Endothelial cell of umbilical vein (primary cell): ENCODE measurements at regions not wholly inside any gene's neighbourhood (a gene's known extent, or its start where the extent isn't known, plus 50 kb on each side); places are given as distances from the start of the nearest gene placed in this dataset.

ENCODE experiments used
- BruUV-seq: library from RNA; stranded (reverse); fragments of 400-500 nt; replicated peaks from 2 replicates; lab custom pipeline; 2021; lab: Mats Ljungman, UMichigan
- CTCF ChIA-PET: fragments of 300-600, 350-600 bp; sonication (Branson Sonifier 250); formaldehyde crosslinking; loops from one replicate; lab custom pipeline; 2021; ENCODE audit warnings: antibody characterized with exemption, inconsistent platforms; lab: Charles Lee
- POLR2A ChIA-PET: fragments of 300-600, 350-600 bp; sonication (Branson Sonifier 250); formaldehyde crosslinking; loops from one replicate; lab custom pipeline; 2021; ENCODE audit warnings: antibody characterized with exemption, inconsistent platforms; lab: Charles Lee
- DNase-seq: peaks from one replicate; pipeline ENCODE4 v3.0.0-alpha.2; 2011; ENCODE audit warnings: low read depth, low spot score
- FAIRE-seq: peaks from 2 replicates; lab custom pipeline; 2011; peaks lifted over from hg19 to GRCh38; lab: Jason Lieb, UNC
- H2AFZ ChIP-seq: 2 replicates; pipeline ENCODE4 v1.6.0; 2012; ENCODE audit warnings: low read depth, low read length, control low read depth, inconsistent platforms
- H3K27ac ChIP-seq: 2 replicates; pipeline ENCODE4 v1.5.1; 2011; ENCODE audit warnings: low read depth, mild to moderate bottlenecking, control low read depth, low read length, moderate library complexity; ENCODE audit not compliant: insufficient read depth
- H3K27me3 ChIP-seq, 2 experiments: 2 replicates each; pipeline versions ENCODE4 v1.6.0 to v1.6.1; 2011; ENCODE audit warnings: low read length in 2 of 2, mixed read lengths in 1 of 2; ENCODE audit not compliant: control insufficient read depth in 2 of 2, insufficient read depth in 2 of 2
- H3K36me3 ChIP-seq, 2 experiments: 2 replicates in 1 of 2; 3 replicates in 1 of 2; pipeline ENCODE4 v1.5.1; 2011; ENCODE audit warnings: low read length in 2 of 2, mild to moderate bottlenecking in 1 of 2, moderate library complexity in 1 of 2; ENCODE audit not compliant: control insufficient read depth in 2 of 2, insufficient read depth in 2 of 2; ENCODE audit errors: extremely low read depth in 1 of 2
- H3K4me1 ChIP-seq: 3 replicates; pipeline ENCODE4 v1.5.1; 2011; ENCODE audit warnings: mild to moderate bottlenecking, low read length; ENCODE audit not compliant: control insufficient read depth, insufficient read depth; ENCODE audit errors: extremely low read depth
- H3K4me2 ChIP-seq: 2 replicates; pipeline ENCODE4 v1.6.1; 2011; ENCODE audit warnings: low read length, control low read depth, mixed read lengths; ENCODE audit not compliant: insufficient read depth
- H3K4me3 ChIP-seq, 3 experiments: fragments of 200-600 bp in 1 of 3; sonication (generic), shearing (Covaris generic) in 1 of 3; replicated peaks in 1 of 3; 2 replicates each; pipeline ENCODE4 v1.5.1; 2011 to 2016; ENCODE audit warnings: control low read depth in 3 of 3, low read length in 3 of 3, mild to moderate bottlenecking in 2 of 3, inconsistent platforms in 1 of 3, low read depth in 1 of 3, moderate library complexity in 1 of 3; ENCODE audit not compliant: insufficient read depth in 1 of 3
- H3K79me2 ChIP-seq: 2 replicates; pipeline ENCODE4 v1.6.0; 2012; ENCODE audit warnings: low read length, inconsistent platforms; ENCODE audit not compliant: control insufficient read depth, insufficient read depth
- H3K9ac ChIP-seq: replicated peaks from 2 replicates; pipeline ENCODE3; 2011; ENCODE audit warnings: low read length, control low read depth; ENCODE audit not compliant: insufficient read depth; ENCODE audit errors: extremely low read depth
- H3K9me1 ChIP-seq: replicated peaks from 3 replicates; pipeline ENCODE4 v1.6.0; 2011; ENCODE audit warnings: mild to moderate bottlenecking, low read length; ENCODE audit not compliant: control insufficient read depth, insufficient read depth; ENCODE audit errors: extremely low read depth
- H3K9me3 ChIP-seq: replicated peaks from 2 replicates; pipeline ENCODE4 v1.5.1; 2012; ENCODE audit warnings: low read length, inconsistent platforms; ENCODE audit not compliant: control insufficient read depth, insufficient read depth
- H4K20me1 ChIP-seq: replicated peaks from 2 replicates; pipeline ENCODE3; 2011; ENCODE audit warnings: mild to moderate bottlenecking, low read length; ENCODE audit not compliant: control insufficient read depth, insufficient read depth; ENCODE audit errors: extremely low read depth
- EZH2 ChIP-seq: IDR thresholded peaks from 2 replicates; pipeline ENCODE4 v1.6.1; 2012; ENCODE audit warnings: borderline replicate concordance, low read depth, mild to moderate bottlenecking, moderate library complexity, low read length, inconsistent platforms; ENCODE audit not compliant: severe bottlenecking
- FOS ChIP-seq: IDR thresholded peaks from 2 replicates; pipeline ENCODE4 v1.6.1; 2011; ENCODE audit warnings: mild to moderate bottlenecking, low read length, moderate library complexity, borderline replicate concordance; ENCODE audit not compliant: insufficient read depth
- GATA2 ChIP-seq: IDR thresholded peaks from 2 replicates; pipeline ENCODE4 v1.7.0; 2011; ENCODE audit warnings: low read depth, mild to moderate bottlenecking, moderate library complexity, mixed read lengths, low read length; ENCODE audit not compliant: insufficient read length, insufficient read depth
- JUN ChIP-seq: IDR thresholded peaks from 2 replicates; pipeline ENCODE4 v1.6.1; 2011; ENCODE audit warnings: borderline replicate concordance, low read depth; ENCODE audit not compliant: insufficient read length, insufficient read depth
- MAX ChIP-seq: IDR thresholded peaks from 2 replicates; pipeline ENCODE4 v1.6.1; 2011; ENCODE audit not compliant: insufficient read depth, insufficient read length
- MYC ChIP-seq: IDR thresholded peaks from one replicate; pipeline ENCODE4 v1.6.1; 2011; ENCODE audit warnings: mild to moderate bottlenecking, low read depth, low read length
- POLR2A ChIP-seq: IDR thresholded peaks from 2 replicates; pipeline ENCODE4 v1.6.1; 2012; ENCODE audit warnings: low read depth, mild to moderate bottlenecking, control low read depth, low read length
- POLR2AphosphoS5 ChIP-seq: IDR thresholded peaks from 2 replicates; pipeline ENCODE4 v1.6.1; 2012; ENCODE audit warnings: low read depth, mild to moderate bottlenecking, control low read depth, low read length, moderate library complexity; ENCODE audit not compliant: insufficient read depth
- dilution Hi-C: fragments of 300-500 bp; cut with MboI; formaldehyde crosslinking; loops from one replicate; pipeline ENCODE4 v1.15.0; 2019; ENCODE audit warnings: low sequenced_read_pairs; ENCODE audit not compliant: extremely low pct_ligation_motif_present
- intact Hi-C: fragments of 100-400 bp; cut with micrococcal nuclease; formaldehyde crosslinking; loops from one replicate; pipeline ENCODE4 v1.10.0; 2022
- TF ChIP-seq, protein P1 (sequence below), 2 donors: IDR thresholded peaks; 1 replicate in 1 of 2; 2 replicates in 1 of 2; pipeline ENCODE4 v1.5.1; 2011; ENCODE audit warnings: low read length in 2 of 2, mild to moderate bottlenecking in 2 of 2, moderate library complexity in 2 of 2, control low read depth in 1 of 2, inconsistent platforms in 1 of 2, low read depth in 1 of 2; ENCODE audit not compliant: insufficient read depth in 1 of 2; ENCODE audit errors: extremely low read depth in 1 of 2

DNA sequence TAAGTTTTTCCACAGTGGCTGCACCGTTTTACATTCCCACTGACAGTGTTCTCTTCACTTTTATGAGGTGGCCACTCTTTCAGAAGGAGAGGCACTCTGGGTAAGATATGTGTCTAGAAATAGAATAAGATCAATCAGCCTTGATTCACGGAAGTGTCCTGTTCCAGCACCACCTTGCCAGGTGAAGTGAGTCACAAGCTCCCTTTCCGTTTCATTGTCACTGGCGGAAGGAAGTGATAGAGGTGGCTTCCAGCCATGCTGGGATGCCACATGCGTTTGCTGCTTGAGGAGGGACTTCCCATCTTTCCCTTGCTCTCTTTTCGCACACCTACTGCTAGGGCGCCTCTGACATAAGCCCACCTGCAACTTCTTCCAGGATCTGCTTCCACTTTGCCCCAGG is 217.1 kb downstream of the PIK3R1 start:
- no TSS peak for BruUV-seq
- no peaks in the 10 kb centered on the region for H3K36me3 ChIP-seq
- H3K27me3 ChIP-seq: no peaks in the 10 kb centered on the region
- no peaks in the 10 kb centered on the region for H3K9me1 ChIP-seq
- H4K20me1 ChIP-seq: no peaks in the 10 kb centered on the region
- H2AFZ ChIP-seq: no peak overlapping the region
- intact Hi-C loops: no loop called here
- TF ChIP-seq GATA2: no peak
- TF ChIP-seq POLR2A: no peak
- no peak for TF ChIP-seq POLR2AphosphoS5
- no peak for TF ChIP-seq FOS
- no peak for TF ChIP-seq JUN
- TF ChIP-seq, protein P1, sequence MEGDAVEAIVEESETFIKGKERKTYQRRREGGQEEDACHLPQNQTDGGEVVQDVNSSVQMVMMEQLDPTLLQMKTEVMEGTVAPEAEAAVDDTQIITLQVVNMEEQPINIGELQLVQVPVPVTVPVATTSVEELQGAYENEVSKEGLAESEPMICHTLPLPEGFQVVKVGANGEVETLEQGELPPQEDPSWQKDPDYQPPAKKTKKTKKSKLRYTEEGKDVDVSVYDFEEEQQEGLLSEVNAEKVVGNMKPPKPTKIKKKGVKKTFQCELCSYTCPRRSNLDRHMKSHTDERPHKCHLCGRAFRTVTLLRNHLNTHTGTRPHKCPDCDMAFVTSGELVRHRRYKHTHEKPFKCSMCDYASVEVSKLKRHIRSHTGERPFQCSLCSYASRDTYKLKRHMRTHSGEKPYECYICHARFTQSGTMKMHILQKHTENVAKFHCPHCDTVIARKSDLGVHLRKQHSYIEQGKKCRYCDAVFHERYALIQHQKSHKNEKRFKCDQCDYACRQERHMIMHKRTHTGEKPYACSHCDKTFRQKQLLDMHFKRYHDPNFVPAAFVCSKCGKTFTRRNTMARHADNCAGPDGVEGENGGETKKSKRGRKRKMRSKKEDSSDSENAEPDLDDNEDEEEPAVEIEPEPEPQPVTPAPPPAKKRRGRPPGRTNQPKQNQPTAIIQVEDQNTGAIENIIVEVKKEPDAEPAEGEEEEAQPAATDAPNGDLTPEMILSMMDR (IDR thresholded peaks at IDR 0.05; ENCODE audit: extremely low read depth in 1 of 2, insufficient read depth in 1 of 2, low read depth in 1 of 2, low read length in 2 of 2): no peak
- no peak for TF ChIP-seq MAX
- no peak for TF ChIP-seq MYC
- no peak for TF ChIP-seq EZH2
- no peak for FAIRE-seq
- ChIA-PET POLR2A (no interaction called here), CTCF (interaction anchor here (2.7 kb wide), 1 partner anchor 146 kb away, joined by 9 read pairs; no protein-coding TSS in a partner anchor)
- H3K79me2 ChIP-seq: no peaks in the 10 kb centered on the region
- H3K4me1 ChIP-seq: peaks cover 15% of the 10 kb centered on the region
- H3K9ac ChIP-seq: no peak overlapping the region
- dilution Hi-C loops: no loop called here
- no peak overlapping the region for H3K4me3 ChIP-seq
- DNase-seq: no peak
- no peak overlapping the region for H3K4me2 ChIP-seq
- no peak overlapping the region for H3K27ac ChIP-seq
- H3K9me3 ChIP-seq: no peaks in the 10 kb centered on the region
